GM12892 (cell line): ENCODE measurements at regions not wholly inside any gene's neighbourhood (a gene's known extent, or its start where the extent isn't known, plus 50 kb on each side); places are given as distances from the start of the nearest gene placed in this dataset.

Source experiments
- DNase-seq: peaks from one replicate; pipeline ENCODE4 v3.0.0; 2011; ENCODE audit not compliant: insufficient read length
- FAIRE-seq: peaks from 2 replicates; lab custom pipeline; 2011; peaks lifted over from hg19 to GRCh38; lab: Jason Lieb, UNC
- POLR2A ChIP-seq: IDR thresholded peaks from 2 replicates; pipeline ENCODE4 v1.6.1; 2011; ENCODE audit warnings: low read depth, low read length, control low read depth
- POLR2AphosphoS5 ChIP-seq: IDR thresholded peaks from 2 replicates; pipeline ENCODE4 v1.6.1; 2011; ENCODE audit warnings: low read depth, low read length, control low read depth
- TAF1 ChIP-seq: IDR thresholded peaks from 2 replicates; pipeline ENCODE4 v1.6.1; 2011; ENCODE audit warnings: low read depth, mild to moderate bottlenecking, control low read depth, low read length, borderline replicate concordance

GRCh38 chr2:153227981-153228380, 250.6 kb downstream of the RPRM start:
- TF ChIP-seq TAF1 (no peak), POLR2AphosphoS5 (no peak), POLR2A (no peak)
- DNase-seq (no peak), FAIRE-seq (no peak)

DNA sequence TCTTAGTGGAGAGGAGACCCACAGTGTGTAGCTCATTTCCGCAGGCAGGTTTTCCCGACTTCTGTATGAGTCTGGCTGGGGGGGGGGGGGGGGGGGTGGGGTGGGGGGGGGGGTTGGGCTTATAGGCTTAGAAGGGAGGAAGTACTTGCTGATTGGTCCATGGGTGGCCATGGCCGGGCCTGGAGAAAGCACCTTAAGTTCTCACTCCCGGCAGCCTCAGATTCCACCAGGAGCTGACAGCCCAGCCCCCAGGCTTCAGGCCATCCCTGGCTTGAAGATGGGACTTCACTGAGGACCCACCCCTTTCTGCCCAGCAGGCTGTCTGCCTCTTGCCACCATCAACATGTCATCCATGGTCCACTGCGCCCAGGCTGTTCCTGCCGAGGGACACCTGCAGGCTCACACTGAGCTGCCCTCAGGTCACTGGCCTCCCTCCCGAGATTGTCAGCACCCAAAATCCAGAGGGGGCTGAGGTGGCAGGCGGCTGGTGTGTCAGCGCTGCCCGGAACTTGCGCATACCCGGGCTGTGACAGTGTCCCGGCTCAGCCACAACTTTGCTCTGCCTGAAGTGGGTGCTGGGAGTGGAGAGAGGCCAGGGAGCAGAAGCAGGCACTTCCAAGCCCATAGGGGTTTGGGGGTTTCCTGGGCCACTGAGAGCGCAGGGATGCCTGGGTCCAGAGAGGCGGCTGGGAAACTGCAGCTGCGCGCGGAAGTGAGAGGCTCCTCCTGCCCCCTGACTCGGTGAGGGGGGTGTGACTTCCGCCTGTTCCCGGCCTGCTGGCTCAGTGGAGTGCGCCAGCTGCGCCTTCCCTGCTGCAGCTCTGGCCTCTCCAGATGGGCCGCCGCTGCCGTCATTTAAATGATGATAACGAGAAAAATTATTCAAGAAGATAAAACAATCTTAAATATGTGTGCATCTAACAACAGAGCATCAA, 256.1 kb downstream of the RPRM start:
- DNase-seq (no peak), FAIRE-seq (no peak)
- TF ChIP-seq TAF1 (no peak), POLR2A (no peak), POLR2AphosphoS5 (no peak)

DNA sequence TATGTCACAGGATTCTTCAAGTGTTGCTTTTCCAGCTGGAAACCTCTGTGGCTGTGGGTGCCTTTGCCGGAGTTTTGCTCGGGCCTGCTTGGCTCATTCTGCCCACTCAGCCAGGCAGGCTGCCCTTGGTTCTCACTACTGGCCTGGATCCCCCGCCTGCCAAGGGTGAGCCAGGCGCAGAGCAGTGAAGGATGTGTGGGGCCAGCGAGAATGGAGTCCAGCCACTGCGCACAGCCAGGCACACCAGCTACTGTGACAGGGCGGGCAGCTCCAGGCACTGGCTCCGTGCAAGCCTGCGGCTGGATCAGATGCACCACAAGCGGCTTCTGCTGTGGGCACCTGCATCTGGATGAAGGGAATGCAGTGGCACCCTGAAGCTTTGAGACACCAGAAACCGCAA, 257.1 kb downstream of the RPRM start:
- TF ChIP-seq TAF1 (no peak), POLR2A (no peak), POLR2AphosphoS5 (no peak)
- no peak for DNase-seq
- FAIRE-seq: no peak

DNA sequence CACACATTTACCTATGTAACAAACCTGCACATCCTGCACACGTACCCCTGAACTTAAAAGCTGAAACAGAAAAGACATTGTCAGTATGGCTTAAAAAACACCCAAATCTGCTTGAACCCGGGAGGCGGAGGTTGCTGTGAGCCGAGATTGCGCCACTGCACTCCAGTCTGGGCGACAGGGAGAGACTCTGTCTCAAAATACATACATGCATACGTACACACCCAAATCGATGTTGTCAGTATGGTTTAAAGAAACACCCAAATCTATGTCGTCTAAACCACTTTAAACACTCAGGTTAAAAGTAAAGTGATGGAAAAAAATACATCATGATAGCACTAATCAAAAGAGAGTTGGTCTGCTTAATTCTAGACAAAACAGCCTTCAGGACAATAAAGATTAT, 257.5 kb downstream of the RPRM start:
- no peak for FAIRE-seq
- DNase-seq: no peak
- no peak for TF ChIP-seq POLR2AphosphoS5
- TF ChIP-seq TAF1: no peak
- no peak for TF ChIP-seq POLR2A

- TF ChIP-seq POLR2AphosphoS5 (no peak), TAF1 (no peak), POLR2A (no peak)
- FAIRE-seq: no peak
- DNase-seq: no peak
Observed at GRCh38 chr2:153218851-153219250, 259.7 kb downstream of the RPRM start.

GRCh38 chr2:153214337-153214736, 264.2 kb downstream of the RPRM start:
- TF ChIP-seq POLR2AphosphoS5 (no peak), POLR2A (no peak), TAF1 (no peak)
- no peak for FAIRE-seq
- DNase-seq: no peak

- TF ChIP-seq POLR2AphosphoS5: no peak
- no peak for TF ChIP-seq TAF1
- TF ChIP-seq POLR2A: no peak
- FAIRE-seq: no peak
- no peak for DNase-seq
Observed at GRCh38 chr2:153213022-153213421, 265.5 kb downstream of the RPRM start.

GRCh38 chr2:153197402-153198386, 280.9 kb downstream of the RPRM start:
- TF ChIP-seq POLR2A: no peak
- TF ChIP-seq TAF1: no peak
- no peak for TF ChIP-seq POLR2AphosphoS5
- no peak for DNase-seq
- no peak for FAIRE-seq

DNA sequence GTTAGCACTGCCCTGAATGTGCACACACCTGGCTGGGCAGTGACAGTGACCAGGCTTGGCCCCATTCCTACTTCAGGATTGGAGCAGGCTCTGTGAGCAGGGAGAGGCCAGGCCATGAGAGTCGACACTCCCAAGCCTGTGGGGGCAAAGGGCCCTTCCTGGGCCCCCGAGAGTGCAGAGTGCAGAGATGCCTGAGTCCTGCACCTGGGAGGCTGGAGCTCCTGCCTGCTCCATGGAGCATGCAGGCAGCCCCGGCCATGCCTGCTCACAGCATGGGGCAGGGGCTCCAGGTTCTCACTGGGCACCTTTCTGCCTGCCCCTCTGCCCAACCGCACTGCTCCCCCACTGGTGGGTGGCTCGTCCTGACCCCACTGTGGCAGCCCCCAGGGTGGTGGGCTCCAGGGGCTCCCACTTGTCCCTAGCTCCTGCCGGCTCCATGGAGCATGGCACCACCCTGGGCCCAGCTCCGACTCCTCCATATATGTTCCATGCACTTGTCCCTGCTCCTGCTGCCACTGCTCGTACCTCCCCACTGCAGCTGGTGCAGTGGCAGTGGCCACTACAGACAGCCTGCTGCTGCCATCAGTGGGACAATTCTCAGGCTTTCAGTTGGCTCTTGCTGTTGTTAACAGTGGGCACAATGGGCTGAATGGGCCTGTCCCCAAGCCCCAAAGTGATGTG, 282.0 kb downstream of the RPRM start:
- TF ChIP-seq POLR2AphosphoS5 (no peak), POLR2A (no peak), TAF1 (no peak)
- DNase-seq (no peak), FAIRE-seq (no peak)

DNA sequence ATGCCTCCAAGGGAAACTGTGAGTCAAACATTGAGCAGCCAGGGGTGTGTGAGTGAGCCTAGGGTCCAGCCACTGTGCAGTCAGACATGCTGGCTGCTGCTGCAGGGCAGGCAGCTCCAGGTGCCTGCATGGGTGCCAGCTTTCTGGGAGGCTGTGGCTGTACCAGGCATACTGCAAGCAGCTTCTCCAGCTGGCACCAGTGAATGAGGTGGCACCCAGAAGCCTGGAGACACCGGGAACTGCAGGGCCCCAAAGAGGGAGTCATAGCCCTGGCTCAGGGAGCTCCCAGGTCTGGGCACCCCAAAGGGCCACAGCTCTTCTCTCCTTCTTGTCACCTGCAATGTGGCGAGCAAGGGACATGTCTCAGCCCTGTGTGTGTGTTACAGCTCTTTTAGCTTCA, 283.2 kb downstream of the RPRM start:
- FAIRE-seq: no peak
- DNase-seq: no peak
- TF ChIP-seq TAF1 (no peak), POLR2AphosphoS5 (no peak), POLR2A (no peak)
